ENCODE measurements at regions not wholly inside any gene's neighbourhood (a gene's known extent, or its start where the extent isn't known, plus 50 kb on each side); places are given as distances from the start of the nearest gene placed in this dataset.

DNA sequence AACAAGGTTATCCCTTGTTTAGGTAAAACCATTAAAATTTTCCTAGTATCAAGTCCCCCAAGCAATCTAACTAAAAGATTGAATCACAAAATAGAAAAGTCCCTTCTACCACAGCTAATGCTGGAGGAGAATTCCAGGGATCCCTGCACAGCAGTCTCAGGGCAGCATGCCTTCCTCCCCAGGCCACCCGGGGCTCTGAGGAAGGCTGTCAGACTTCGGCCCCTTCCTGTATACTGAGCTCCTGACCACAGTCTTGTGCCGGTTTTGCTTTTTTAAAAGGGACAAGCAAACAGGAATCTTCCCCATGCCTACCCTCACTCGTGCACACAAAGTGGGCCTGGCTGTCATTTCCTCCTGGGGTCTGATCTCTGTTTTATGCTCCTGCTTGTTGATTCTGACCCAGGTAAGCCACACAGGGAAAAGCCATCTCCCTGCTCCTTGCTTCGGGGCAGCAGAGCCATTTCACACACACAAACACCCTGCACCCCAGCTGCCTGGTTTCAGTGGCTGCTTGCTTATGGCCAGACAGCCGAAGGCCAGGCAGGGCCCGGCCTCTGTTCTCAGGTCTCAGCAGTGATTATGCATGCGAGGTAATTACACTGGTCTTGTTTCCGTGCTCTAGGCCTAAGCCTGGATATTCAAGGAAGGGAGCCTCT is 211.9 kb downstream of the NXNL2 start:
- peaks cover 2 to 21% (median 5%) of the 10 kb centered on the region in 3 donors for H3K27me3 Mint-ChIP-seq
- H3K36me3 Mint-ChIP-seq = no peaks in the 10 kb centered on the region
- no peaks in the 10 kb centered on the region for H3K4me1 Mint-ChIP-seq

DNA sequence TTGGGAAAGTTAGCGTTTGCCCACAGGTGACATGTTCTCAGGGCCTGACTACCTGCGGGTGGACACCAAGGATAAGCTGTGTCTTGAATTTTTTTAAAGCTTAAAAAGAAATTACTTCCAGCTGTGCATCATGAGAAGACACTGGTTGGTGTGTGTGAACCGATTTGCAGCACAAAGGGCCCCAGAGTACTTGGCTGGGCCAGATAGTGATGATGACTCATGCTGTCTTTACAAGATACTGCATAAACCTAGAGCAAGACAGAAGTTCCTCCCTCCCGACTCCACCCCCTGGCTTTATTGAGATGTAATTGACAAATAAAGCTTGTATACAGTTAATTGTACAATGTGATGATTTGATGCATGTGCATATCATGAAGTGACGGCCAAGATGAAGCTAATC is 212.8 kb downstream of the NXNL2 start:
- no peaks in the 10 kb centered on the region for H3K4me1 Mint-ChIP-seq
- no peaks in the 10 kb centered on the region for H3K36me3 Mint-ChIP-seq
- peaks cover 5 to 24% (median 5%) of the 10 kb centered on the region in 3 donors for H3K27me3 Mint-ChIP-seq
- no peak for DNase-seq
- peaks cover 0 to 8% (median 2%) of the 10 kb centered on the region in 7 donors for H3K9me3 Mint-ChIP-seq
- no peak overlapping the region for H3K27ac Mint-ChIP-seq
- H3K4me3 Mint-ChIP-seq = no peak overlapping the region
- ATAC-seq (ENCODE audit: low read depth in 2 of 2) = no peak

More for the DNA sequence above, 211.9 kb downstream of the NXNL2 start:
- ATAC-seq (ENCODE audit: low read depth in 2 of 2) (no peak), DNase-seq (no peak)
- Mint-ChIP-seq H3K4me3 (no peak overlapping the region), H3K27ac (no peak overlapping the region), H3K9me3 (peaks cover 0 to 8% (median 2%) of the 10 kb centered on the region in 7 donors)

DNA sequence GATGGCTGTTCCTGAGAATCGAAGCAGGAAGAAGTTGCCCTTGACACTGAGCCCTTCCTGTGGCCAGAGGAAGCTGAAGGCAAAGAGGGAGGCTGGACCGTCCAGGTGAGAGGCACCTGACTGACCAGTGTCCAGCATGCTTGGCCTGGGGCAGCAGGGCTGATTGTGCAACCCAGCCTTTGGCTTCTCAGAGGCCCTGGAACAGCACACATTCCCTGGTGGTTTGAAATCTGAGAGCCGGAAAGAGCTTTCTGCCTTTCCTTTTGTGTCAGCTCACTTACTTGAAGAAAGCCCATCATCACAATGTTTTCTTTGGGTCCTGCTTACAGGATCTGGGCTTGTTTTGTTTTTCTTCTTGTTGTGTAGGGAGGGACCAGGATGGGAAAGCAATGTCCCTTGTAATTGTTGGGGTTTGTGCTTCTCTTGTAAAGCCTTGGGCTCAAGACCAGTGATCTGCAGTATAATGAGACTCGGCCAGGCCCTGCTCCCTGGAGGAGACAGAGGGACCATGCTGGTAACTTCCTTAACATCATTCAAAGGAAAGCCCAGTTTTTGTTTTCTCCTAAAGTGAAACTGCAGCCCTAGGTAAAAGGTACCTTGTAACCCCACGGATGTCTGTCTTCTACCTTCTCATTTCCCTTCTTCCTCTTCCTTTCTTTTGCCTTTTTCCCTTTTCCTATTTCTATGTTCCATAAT is 213.7 kb downstream of the NXNL2 start:
- H3K27me3 Mint-ChIP-seq = peaks cover 5 to 26% (median 7%) of the 10 kb centered on the region in 3 donors
- no peaks in the 10 kb centered on the region for H3K36me3 Mint-ChIP-seq
- DNase-seq (no peak), ATAC-seq (ENCODE audit: low read depth in 2 of 2) (no peak)
- peaks cover 0 to 8% (median 2%) of the 10 kb centered on the region in 7 donors for H3K9me3 Mint-ChIP-seq
- H3K4me1 Mint-ChIP-seq = no peaks in the 10 kb centered on the region
- H3K4me3 Mint-ChIP-seq = no peak overlapping the region
- peak overlapping the region in 1 of 6 donors; percentile 33 for H3K27ac Mint-ChIP-seq

DNA sequence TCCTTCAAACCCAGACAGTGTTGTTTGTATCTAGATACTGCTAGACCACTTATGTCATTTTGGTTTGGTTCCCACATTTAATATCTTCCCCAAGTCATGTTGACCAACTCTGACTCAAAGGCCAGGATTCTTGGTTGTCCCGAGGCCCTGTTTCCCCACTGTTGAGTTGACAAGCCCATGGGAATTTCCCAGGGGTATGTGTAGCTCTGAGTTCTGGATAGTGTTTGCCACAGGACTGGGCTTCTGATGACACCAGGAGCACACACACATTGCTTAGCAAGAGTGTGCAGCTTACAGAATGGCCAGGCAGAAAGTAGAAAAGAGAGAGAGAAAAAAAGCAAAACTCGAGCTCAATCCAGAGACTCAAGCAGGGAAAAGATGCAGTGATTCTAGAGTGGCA is 214.4 kb downstream of the NXNL2 start:
- ATAC-seq (ENCODE audit: low read depth in 2 of 2) (no peak), DNase-seq (no peak)
- Mint-ChIP-seq H3K27me3 (peaks cover 5 to 19% (median 7%) of the 10 kb centered on the region in 3 donors), H3K9me3 (peaks cover 0 to 8% (median 2%) of the 10 kb centered on the region in 7 donors), H3K36me3 (no peaks in the 10 kb centered on the region), H3K27ac (no peak overlapping the region), H3K4me3 (no peak overlapping the region), H3K4me1 (no peaks in the 10 kb centered on the region)

DNA sequence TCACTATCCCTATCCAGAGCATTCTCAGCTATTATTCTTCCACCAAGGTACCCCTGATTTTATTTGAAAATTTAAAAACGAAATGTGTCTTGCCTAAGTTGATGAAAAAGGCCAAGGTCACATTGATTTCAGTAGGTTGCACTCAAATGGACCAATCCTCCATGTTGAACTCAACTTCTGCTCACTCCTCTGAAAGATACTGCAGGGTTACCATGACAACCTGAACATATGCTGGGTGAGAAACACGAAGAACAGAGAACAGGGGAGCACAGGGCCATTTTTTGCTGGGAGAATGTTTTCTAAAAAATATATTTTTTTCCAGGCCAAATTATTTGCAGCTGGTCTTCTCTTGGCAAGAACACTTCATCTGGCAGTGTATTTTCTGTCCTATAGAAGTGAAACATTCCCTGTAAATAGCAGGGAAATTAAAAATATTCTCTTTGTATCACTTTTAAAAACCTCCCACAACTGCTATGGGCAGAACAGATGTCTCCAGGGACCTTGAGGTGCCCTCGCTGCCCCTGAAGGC is 215.9 kb downstream of the NXNL2 start:
- no peaks in the 10 kb centered on the region for H3K4me1 Mint-ChIP-seq
- no peak overlapping the region for H3K4me3 Mint-ChIP-seq
- peaks cover 0 to 14% (median 7%) of the 10 kb centered on the region in 3 donors for H3K27me3 Mint-ChIP-seq
- no peaks in the 10 kb centered on the region for H3K36me3 Mint-ChIP-seq
- no peak for DNase-seq
- H3K9me3 Mint-ChIP-seq = peaks cover 0 to 8% (median 2%) of the 10 kb centered on the region in 7 donors
- H3K27ac Mint-ChIP-seq = no peak overlapping the region
- ATAC-seq (ENCODE audit: low read depth in 2 of 2) = no peak

DNA sequence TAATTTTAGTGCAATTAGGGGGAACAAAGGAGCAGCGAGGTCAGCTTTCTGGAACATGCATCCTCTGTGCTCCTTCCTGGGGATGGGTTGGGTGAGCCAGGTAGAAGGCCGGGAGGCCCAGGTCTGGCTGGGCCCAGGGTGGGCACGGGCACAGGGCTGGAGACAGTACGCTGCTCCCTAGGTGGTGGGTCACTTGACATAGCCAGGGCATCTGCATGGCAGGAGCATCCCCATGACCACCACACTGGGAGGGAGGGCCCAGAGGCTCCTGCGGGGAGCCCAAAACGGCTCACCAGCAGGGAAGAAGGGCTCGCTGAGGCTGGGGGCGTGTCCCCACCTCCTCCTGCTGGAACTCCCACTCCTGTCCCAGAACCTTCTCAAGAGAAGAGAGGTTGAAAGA is 216.8 kb downstream of the NXNL2 start:
- Mint-ChIP-seq H3K4me1 (no peaks in the 10 kb centered on the region), H3K9me3 (peaks cover 0 to 8% (median 2%) of the 10 kb centered on the region in 7 donors), H3K27me3 (peaks cover 0 to 11% (median 8%) of the 10 kb centered on the region in 3 donors), H3K36me3 (no peaks in the 10 kb centered on the region), H3K27ac (no peak overlapping the region), H3K4me3 (no peak overlapping the region)
- no peak for DNase-seq
- no peak for ATAC-seq (ENCODE audit: low read depth in 2 of 2)

DNA sequence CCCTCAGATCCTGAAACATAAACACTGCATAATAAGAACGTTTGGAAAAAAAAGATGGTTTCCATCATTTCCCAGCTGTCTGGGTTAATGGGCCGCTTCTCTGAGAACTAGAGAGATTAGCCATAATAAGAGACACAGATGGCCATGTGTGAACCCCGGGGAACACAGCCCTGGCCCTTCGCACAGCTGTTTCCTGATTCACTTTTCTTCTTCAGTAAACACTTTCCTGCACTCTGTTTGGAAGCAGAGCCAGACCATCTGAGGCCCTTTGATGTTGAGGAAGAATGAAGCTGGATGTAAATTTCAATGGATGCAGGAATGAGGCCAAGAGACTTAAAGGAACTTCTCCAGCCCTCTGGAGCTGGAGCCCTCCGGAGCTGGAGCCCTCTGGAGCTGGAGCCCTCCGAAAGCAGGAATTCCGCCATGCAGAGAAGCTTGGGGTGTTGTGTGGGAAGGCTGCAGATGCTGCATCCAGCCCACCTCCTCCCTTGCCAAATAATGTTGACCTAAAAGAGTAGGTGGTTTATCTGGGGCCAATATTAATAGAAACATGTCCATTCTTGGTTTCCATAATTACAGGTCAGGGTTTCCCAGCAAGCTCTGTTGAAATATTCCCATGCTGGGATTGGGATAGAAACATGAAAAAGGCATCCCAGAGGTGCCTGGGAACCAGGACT is 218.9 kb downstream of the NXNL2 start:
- Mint-ChIP-seq H3K27me3 (peaks cover 8 to 13% (median 11%) of the 10 kb centered on the region in 3 donors), H3K4me1 (no peaks in the 10 kb centered on the region)

DNA sequence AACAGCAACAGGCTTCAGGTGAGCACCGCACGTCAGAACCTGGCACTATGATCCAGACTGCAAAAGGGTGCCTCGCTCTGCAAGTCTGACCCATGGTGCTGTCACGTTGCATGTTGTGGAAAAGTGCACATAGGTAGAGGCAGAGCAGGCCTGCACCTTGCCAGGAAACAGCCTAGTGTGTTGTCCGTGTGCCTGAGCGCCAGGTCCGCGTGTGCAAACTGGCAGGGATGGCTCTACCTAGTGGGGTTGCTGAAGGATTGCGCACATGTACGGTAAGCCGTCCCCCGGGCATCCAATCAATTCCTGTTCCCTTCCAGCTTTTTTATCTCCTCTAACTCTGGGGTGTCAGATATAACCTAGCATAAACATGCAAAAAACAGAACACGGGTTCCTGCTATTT is 219.5 kb downstream of the NXNL2 start:
- no peak overlapping the region for H3K4me3 Mint-ChIP-seq
- DNase-seq = no peak
- peaks cover 11 to 19% (median 14%) of the 10 kb centered on the region in 3 donors for H3K27me3 Mint-ChIP-seq
- no peaks in the 10 kb centered on the region for H3K36me3 Mint-ChIP-seq
- H3K4me1 Mint-ChIP-seq = no peaks in the 10 kb centered on the region
- H3K27ac Mint-ChIP-seq = no peak overlapping the region
- ATAC-seq (ENCODE audit: low read depth in 2 of 2) = no peak
- peaks cover 0 to 8% (median 0%) of the 10 kb centered on the region in 7 donors for H3K9me3 Mint-ChIP-seq

More for the DNA sequence above, 218.9 kb downstream of the NXNL2 start:
- Mint-ChIP-seq H3K27ac (no peak overlapping the region), H3K9me3 (peaks cover 0 to 8% (median 0%) of the 10 kb centered on the region in 7 donors), H3K4me3 (no peak overlapping the region), H3K36me3 (no peaks in the 10 kb centered on the region)
- DNase-seq (no peak), ATAC-seq (ENCODE audit: low read depth in 2 of 2) (no peak)

DNA sequence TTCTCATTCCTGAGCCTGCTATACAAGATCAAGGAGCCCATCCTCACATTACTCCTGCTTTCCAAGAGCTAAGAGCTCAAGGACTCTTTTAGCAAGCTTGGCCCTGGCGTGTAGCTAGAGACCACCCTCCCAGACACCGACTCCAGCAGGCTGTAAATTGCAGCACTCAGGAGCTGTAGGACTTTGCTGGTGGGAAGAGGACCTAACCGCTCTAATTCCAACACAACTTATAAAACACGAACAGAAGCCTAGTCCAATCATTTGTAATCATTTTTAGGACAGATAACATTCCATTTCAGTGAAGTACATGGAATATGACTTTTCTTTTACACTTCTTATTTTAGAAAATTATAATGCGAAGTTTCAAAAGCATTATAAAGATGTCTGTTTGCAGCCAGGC is 219.9 kb downstream of the NXNL2 start:
- Mint-ChIP-seq H3K4me1 (no peaks in the 10 kb centered on the region), H3K27ac (no peak overlapping the region), H3K4me3 (no peak overlapping the region), H3K27me3 (peaks cover 11 to 21% (median 15%) of the 10 kb centered on the region in 3 donors), H3K9me3 (peaks cover 0 to 8% (median 0%) of the 10 kb centered on the region in 7 donors), H3K36me3 (no peaks in the 10 kb centered on the region)
- ATAC-seq (ENCODE audit: low read depth in 2 of 2) (no peak), DNase-seq (no peak)

DNA sequence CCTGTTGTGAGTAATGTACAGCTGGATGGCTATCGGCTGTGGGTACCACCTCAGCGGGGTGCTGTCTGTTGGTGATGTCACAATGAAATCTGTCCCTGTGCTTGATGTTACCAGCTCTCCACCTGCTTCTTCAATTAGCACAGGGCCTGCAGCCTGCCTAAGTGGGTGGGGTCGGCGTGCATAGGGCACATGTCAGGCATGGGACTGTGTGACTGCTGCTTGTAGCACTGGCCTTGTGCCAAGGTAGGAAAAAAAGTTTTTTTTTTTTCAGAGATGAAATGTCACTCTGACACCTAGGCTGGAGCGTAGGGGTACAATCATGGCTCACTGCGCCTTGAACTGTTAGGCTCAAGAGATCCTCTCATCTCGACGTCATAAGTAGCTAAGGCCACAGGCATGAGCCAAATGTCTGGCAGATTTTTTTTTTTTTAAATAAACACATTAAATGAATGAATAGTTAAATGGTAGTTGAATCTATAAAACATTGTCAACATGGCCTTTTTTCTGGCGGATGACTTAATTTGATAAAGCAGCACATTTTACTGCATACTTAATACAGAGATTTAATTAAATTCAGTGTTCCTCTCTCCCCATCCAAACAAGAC is 222.5 kb downstream of the NXNL2 start:
- no peaks in the 10 kb centered on the region for H3K4me1 Mint-ChIP-seq
- peaks cover 0 to 2% (median 0%) of the 10 kb centered on the region in 7 donors for H3K9me3 Mint-ChIP-seq
- DNase-seq = no peak
- H3K4me3 Mint-ChIP-seq = no peak overlapping the region
- H3K27ac Mint-ChIP-seq = no peak overlapping the region
- no peaks in the 10 kb centered on the region for H3K36me3 Mint-ChIP-seq
- peaks cover 18 to 27% (median 26%) of the 10 kb centered on the region in 3 donors for H3K27me3 Mint-ChIP-seq
- no peak for ATAC-seq (ENCODE audit: low read depth in 2 of 2)

DNA sequence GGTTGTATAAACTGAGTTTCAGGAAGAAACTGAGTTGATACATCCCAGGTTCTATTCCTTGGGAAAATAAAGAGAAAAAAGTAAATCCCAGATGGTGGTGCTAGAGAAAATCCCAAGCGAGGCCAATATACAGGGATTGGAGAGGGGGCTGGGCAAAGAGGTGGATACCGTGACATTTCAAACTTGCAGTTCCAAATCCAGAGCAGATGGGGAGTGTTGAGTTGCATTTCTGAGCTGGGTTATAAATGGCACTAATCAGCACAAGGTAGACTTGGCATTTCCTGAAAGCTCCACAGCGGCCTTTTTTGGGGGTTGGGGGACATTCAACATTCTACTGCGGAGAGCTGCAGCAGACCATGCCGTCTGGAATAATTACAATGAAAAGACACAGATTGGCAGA is 224.4 kb downstream of the NXNL2 start:
- no peaks in the 10 kb centered on the region for H3K4me1 Mint-ChIP-seq
- DNase-seq = no peak
- no peak for ATAC-seq (ENCODE audit: low read depth in 2 of 2)
- H3K4me3 Mint-ChIP-seq = no peak overlapping the region
- H3K27me3 Mint-ChIP-seq = peaks cover 21 to 26% (median 21%) of the 10 kb centered on the region in 3 donors
- H3K36me3 Mint-ChIP-seq = no peaks in the 10 kb centered on the region
- peaks cover 0 to 2% (median 0%) of the 10 kb centered on the region in 7 donors for H3K9me3 Mint-ChIP-seq
- H3K27ac Mint-ChIP-seq = no peak overlapping the region

DNA sequence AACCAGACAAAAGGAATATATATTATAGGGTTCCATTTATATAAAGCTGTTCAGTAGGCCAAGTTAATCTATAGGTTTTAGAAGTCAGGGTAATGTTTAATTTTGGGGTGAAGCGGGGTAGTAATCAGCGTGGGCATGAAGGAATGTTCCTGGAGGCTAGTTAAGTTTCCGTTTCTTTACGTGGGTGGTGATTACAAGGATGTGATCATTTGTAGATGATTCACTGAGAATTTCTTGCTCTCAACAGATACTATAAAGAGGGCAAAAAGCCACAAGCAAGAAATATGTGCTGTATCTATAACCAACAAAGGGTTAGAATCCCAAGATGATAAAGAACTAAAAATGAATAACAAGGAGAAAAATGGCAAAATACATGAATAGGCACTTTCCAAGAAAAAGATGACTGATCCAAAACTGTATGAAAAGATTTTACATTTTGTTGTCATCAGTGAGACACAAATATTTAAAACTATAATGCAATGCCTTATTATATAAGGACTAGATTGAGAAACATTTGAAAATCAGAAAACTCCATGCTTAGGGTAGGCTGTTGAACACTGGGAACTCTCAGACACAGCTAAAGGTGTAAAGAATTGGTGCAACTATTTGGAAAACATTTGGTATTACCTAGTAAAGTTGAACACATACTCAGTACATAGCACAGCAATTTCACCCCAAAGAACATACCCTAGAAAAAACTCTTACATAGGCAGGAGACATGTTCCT is 224.3 kb upstream of the S1PR3 start:
- Mint-ChIP-seq H3K9me3 (peaks cover 0 to 2% (median 0%) of the 10 kb centered on the region in 7 donors), H3K4me1 (no peaks in the 10 kb centered on the region), H3K27ac (no peak overlapping the region), H3K27me3 (peaks cover 0 to 9% (median 0%) of the 10 kb centered on the region in 3 donors), H3K36me3 (no peaks in the 10 kb centered on the region), H3K4me3 (no peak overlapping the region)
- DNase-seq (no peak), ATAC-seq (ENCODE audit: low read depth in 2 of 2) (no peak)

DNA sequence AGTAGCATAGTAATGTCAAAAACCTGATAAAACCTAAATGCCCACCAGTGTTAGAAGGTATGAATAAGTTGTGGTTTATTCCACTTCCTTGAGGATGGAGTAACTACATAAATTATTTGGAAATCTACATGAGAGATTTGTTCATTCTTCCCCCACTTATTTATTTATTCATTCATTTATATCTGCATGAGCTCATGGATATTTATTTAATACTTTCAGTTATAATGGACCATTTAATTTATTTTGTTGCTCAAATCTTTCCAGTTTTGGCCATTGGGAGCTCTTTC is 223.8 kb upstream of the S1PR3 start:
- H3K9me3 Mint-ChIP-seq = peaks cover 0 to 2% (median 0%) of the 10 kb centered on the region in 7 donors
- H3K27ac Mint-ChIP-seq = peak overlapping the region in 1 of 6 donors; percentile 5
- DNase-seq (no peak), ATAC-seq (ENCODE audit: low read depth in 2 of 2) (no peak)
- peaks cover 0 to 7% (median 3%) of the 10 kb centered on the region in 3 donors for H3K27me3 Mint-ChIP-seq
- H3K36me3 Mint-ChIP-seq = no peaks in the 10 kb centered on the region
- no peaks in the 10 kb centered on the region for H3K4me1 Mint-ChIP-seq
- no peak overlapping the region for H3K4me3 Mint-ChIP-seq
